ENCODE measurements at regions not wholly inside any gene's neighbourhood (a gene's known extent, or its start where the extent isn't known, plus 50 kb on each side); places are given as distances from the start of the nearest gene placed in this dataset.

DNA sequence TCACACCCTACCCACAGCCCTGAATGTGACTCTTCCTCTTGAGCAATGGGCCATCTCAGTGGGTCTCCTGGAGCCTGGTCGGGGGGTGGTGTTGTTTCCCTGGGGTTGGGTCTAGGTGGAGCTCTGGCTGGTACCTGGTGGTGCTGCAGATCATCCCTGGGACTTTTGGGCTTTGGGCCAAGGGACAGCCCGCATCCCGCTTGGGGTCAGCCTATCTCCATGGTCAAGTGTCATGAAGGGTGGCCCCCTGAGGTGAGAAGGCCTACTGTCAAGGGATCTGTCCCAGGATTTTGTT, 202.0 kb downstream of the UBE3A start:
- no peak for ATAC-seq
- no peak for TF ChIP-seq ZFP3 (CRISPR knock-in tag; IDR thresholded peaks at IDR 0.05)
- TF ChIP-seq TOX (CRISPR knock-in tag; IDR thresholded peaks at IDR 0.05; ENCODE audit: borderline replicate concordance), result no peak
- TF ChIP-seq ESRRG (CRISPR knock-in tag; IDR thresholded peaks at IDR 0.05), result no peak
- TF ChIP-seq, protein P1, sequence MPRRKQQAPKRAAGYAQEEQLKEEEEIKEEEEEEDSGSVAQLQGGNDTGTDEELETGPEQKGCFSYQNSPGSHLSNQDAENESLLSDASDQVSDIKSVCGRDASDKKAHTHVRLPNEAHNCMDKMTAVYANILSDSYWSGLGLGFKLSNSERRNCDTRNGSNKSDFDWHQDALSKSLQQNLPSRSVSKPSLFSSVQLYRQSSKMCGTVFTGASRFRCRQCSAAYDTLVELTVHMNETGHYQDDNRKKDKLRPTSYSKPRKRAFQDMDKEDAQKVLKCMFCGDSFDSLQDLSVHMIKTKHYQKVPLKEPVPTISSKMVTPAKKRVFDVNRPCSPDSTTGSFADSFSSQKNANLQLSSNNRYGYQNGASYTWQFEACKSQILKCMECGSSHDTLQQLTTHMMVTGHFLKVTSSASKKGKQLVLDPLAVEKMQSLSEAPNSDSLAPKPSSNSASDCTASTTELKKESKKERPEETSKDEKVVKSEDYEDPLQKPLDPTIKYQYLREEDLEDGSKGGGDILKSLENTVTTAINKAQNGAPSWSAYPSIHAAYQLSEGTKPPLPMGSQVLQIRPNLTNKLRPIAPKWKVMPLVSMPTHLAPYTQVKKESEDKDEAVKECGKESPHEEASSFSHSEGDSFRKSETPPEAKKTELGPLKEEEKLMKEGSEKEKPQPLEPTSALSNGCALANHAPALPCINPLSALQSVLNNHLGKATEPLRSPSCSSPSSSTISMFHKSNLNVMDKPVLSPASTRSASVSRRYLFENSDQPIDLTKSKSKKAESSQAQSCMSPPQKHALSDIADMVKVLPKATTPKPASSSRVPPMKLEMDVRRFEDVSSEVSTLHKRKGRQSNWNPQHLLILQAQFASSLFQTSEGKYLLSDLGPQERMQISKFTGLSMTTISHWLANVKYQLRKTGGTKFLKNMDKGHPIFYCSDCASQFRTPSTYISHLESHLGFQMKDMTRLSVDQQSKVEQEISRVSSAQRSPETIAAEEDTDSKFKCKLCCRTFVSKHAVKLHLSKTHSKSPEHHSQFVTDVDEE (CRISPR knock-in tag; IDR thresholded peaks at IDR 0.05), result no peak
- TF ChIP-seq CSDC2 (CRISPR knock-in tag; IDR thresholded peaks at IDR 0.05), result no peak
- TF ChIP-seq ZFP30 (CRISPR knock-in tag; IDR thresholded peaks at IDR 0.05), result no peak
- TF ChIP-seq GLIS3 (CRISPR knock-in tag; IDR thresholded peaks at IDR 0.05), result no peak
- TF ChIP-seq, protein P2, sequence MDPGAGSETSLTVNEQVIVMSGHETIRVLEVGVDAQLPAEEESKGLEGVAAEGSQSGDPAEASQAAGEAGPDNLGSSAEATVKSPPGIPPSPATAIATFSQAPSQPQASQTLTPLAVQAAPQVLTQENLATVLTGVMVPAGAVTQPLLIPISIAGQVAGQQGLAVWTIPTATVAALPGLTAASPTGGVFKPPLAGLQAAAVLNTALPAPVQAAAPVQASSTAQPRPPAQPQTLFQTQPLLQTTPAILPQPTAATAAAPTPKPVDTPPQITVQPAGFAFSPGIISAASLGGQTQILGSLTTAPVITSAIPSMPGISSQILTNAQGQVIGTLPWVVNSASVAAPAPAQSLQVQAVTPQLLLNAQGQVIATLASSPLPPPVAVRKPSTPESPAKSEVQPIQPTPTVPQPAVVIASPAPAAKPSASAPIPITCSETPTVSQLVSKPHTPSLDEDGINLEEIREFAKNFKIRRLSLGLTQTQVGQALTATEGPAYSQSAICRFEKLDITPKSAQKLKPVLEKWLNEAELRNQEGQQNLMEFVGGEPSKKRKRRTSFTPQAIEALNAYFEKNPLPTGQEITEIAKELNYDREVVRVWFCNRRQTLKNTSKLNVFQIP (CRISPR knock-in tag; IDR thresholded peaks at IDR 0.05; ENCODE audit: borderline replicate concordance, low read depth), result no peak

DNA sequence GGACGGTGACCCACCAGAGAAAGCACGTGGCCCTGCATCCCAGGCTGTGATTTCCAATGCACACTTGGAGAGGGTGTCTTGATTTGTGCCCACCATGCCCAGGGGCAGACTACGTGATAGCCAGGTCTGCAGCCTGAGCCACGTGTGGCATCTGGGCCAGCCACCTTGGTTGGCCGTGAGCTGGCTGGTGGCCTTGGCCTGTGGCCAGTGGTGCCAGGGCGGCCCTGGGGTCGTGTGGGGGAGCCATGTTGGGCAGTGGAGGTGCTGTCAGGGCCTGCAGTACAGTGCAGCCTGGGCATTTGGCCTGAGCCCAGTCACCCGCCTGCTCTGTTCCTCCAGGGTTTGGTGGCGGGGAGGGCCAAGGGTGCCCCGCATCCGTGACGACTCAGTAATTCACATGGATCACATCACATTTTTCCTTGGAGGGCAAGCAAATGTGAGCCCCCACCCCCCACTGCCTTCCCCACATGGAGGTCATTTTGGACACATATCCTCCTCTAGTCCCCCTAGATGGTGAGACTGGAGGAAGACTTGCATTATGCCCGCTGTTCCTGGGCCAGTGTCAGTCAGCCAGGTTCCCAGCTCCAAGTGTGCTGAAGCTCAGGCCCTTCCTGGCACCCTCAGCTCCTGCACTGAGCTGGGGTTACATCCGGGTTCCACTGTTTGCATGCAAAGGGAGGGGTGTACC, 201.4 kb downstream of the UBE3A start:
- no peak for ATAC-seq
- TF ChIP-seq TCF4 (CRISPR knock-in tag; IDR thresholded peaks at IDR 0.05; ENCODE audit: borderline replicate concordance) (no peak), ZFP3 (CRISPR knock-in tag; IDR thresholded peaks at IDR 0.05) (no peak), ZNF70 (CRISPR knock-in tag; IDR thresholded peaks at IDR 0.05) (no peak), ZFP30 (CRISPR knock-in tag; IDR thresholded peaks at IDR 0.05) (no peak), CSDC2 (CRISPR knock-in tag; IDR thresholded peaks at IDR 0.05) (no peak), ZNF8 (CRISPR knock-in tag; IDR thresholded peaks at IDR 0.05) (no peak), PPARA (CRISPR knock-in tag; IDR thresholded peaks at IDR 0.05; ENCODE audit: borderline replicate concordance) (no peak), BACH2 (CRISPR knock-in tag; IDR thresholded peaks at IDR 0.05; ENCODE audit: borderline replicate concordance) (no peak), ISL1 (CRISPR knock-in tag; IDR thresholded peaks at IDR 0.05) (no peak), OSR1 (CRISPR knock-in tag; IDR thresholded peaks at IDR 0.05) (no peak)
- TF ChIP-seq, protein P3, sequence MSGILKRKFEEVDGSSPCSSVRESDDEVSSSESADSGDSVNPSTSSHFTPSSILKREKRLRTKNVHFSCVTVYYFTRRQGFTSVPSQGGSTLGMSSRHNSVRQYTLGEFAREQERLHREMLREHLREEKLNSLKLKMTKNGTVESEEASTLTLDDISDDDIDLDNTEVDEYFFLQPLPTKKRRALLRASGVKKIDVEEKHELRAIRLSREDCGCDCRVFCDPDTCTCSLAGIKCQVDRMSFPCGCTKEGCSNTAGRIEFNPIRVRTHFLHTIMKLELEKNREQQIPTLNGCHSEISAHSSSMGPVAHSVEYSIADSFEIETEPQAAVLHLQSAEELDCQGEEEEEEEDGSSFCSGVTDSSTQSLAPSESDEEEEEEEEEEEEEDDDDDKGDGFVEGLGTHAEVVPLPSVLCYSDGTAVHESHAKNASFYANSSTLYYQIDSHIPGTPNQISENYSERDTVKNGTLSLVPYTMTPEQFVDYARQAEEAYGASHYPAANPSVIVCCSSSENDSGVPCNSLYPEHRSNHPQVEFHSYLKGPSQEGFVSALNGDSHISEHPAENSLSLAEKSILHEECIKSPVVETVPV (CRISPR knock-in tag; IDR thresholded peaks at IDR 0.05), result no peak

DNA sequence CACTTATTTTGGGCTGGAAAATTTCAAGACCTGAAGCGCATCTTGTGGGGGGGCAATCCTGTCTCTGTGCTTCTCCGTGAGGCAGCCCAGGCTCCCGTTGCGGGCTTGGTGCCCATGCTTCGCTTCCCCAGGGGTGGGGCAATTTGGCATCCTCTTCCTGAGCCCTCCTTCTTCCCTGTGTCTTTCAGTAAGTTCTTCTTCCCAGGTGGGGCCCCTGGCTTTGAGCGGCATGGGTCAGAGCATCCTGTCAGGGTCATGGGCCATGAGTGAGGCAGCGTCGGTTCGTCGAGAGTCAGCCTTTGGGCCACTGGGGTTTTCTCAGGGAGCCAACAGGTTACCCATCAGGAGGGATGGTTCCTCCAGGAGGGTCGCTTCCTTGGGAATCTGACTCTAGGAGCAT, 200.7 kb downstream of the UBE3A start:
- no peak for ATAC-seq
- TF ChIP-seq, protein P1 (CRISPR knock-in tag; IDR thresholded peaks at IDR 0.05), result no peak
- TF ChIP-seq CSDC2 (CRISPR knock-in tag; IDR thresholded peaks at IDR 0.05) (no peak), ZNF70 (CRISPR knock-in tag; IDR thresholded peaks at IDR 0.05) (no peak), ZNF565 (CRISPR knock-in tag; conservative IDR thresholded peaks at IDR 0.05; ENCODE audit: low read depth) (no peak), ZFP30 (CRISPR knock-in tag; IDR thresholded peaks at IDR 0.05) (no peak), ZC3H10 (CRISPR knock-in tag; IDR thresholded peaks at IDR 0.05) (no peak), OSR1 (CRISPR knock-in tag; IDR thresholded peaks at IDR 0.05) (no peak), ISL1 (CRISPR knock-in tag; IDR thresholded peaks at IDR 0.05) (no peak), TOX (CRISPR knock-in tag; IDR thresholded peaks at IDR 0.05; ENCODE audit: borderline replicate concordance) (no peak), BACH2 (CRISPR knock-in tag; IDR thresholded peaks at IDR 0.05; ENCODE audit: borderline replicate concordance) (no peak), ZNF8 (CRISPR knock-in tag; IDR thresholded peaks at IDR 0.05) (no peak), PPARA (CRISPR knock-in tag; IDR thresholded peaks at IDR 0.05; ENCODE audit: borderline replicate concordance) (no peak)
- TF ChIP-seq, protein P3 (CRISPR knock-in tag; IDR thresholded peaks at IDR 0.05), result no peak
- TF ChIP-seq, protein P2 (CRISPR knock-in tag; IDR thresholded peaks at IDR 0.05; ENCODE audit: borderline replicate concordance, low read depth), result no peak
- TF ChIP-seq, protein P4, sequence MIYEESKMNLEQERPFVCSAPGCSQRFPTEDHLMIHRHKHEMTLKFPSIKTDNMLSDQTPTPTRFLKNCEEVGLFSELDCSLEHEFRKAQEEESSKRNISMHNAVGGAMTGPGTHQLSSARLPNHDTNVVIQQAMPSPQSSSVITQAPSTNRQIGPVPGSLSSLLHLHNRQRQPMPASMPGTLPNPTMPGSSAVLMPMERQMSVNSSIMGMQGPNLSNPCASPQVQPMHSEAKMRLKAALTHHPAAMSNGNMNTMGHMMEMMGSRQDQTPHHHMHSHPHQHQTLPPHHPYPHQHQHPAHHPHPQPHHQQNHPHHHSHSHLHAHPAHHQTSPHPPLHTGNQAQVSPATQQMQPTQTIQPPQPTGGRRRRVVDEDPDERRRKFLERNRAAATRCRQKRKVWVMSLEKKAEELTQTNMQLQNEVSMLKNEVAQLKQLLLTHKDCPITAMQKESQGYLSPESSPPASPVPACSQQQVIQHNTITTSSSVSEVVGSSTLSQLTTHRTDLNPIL (CRISPR knock-in tag; IDR thresholded peaks at IDR 0.05; ENCODE audit: low read depth), result no peak
